Epithelial cell of proximal tubule (primary cell): ENCODE measurements at regions not wholly inside any gene's neighbourhood (a gene's known extent, or its start where the extent isn't known, plus 50 kb on each side); places are given as distances from the start of the nearest gene placed in this dataset.
"Not testable (repeated sequence)": the region's sequence is repeated elsewhere in the genome, so short reads cannot be mapped to it uniquely, and the experiment has no call there.

Experiments
- DNase-seq: peaks from one replicate; pipeline ENCODE4 v3.0.0-alpha.2; 2011; ENCODE audit warnings: low read depth
- H3K4me3 ChIP-seq: 2 replicates; pipeline ENCODE4 v1.5.1; 2011; ENCODE audit warnings: low read depth, mild to moderate bottlenecking, low read length
- CTCF ChIP-seq: conservative IDR thresholded peaks from 2 replicates; pipeline ENCODE4 v1.5.1; 2012; ENCODE audit warnings: low read depth, mild to moderate bottlenecking, low read length

GRCh38 chr4:131603705-131604104, 1545.4 kb upstream of the PCDH10 start:
- no peak for DNase-seq
- no peak for TF ChIP-seq CTCF
- H3K4me3 ChIP-seq: no peak overlapping the region

- H3K4me3 ChIP-seq: no peak overlapping the region
- TF ChIP-seq CTCF: no peak
- no peak for DNase-seq
Observed at GRCh38 chr4:131609039-131609438, 1540.1 kb upstream of the PCDH10 start.

GRCh38 chr4:131610517-131610916, 1538.6 kb upstream of the PCDH10 start:
- DNase-seq: peak; percentile 43
- H3K4me3 ChIP-seq: not testable (repeated sequence)

GRCh38 chr4:131613086-131613823, 1535.8 kb upstream of the PCDH10 start:
- no peak overlapping the region for H3K4me3 ChIP-seq
- TF ChIP-seq CTCF: no peak
- no peak for DNase-seq

GRCh38 chr4:131613824-131614216, 1535.3 kb upstream of the PCDH10 start:
- TF ChIP-seq CTCF: no peak
- no peak for DNase-seq
- no peak overlapping the region for H3K4me3 ChIP-seq

- TF ChIP-seq CTCF: no peak
- H3K4me3 ChIP-seq: no peak overlapping the region
- DNase-seq: no peak
Observed at GRCh38 chr4:131632877-131633276, 1516.2 kb upstream of the PCDH10 start.

- H3K4me3 ChIP-seq: no peak overlapping the region
- DNase-seq: no peak
- no peak for TF ChIP-seq CTCF
Observed at GRCh38 chr4:131635191-131635590, 1513.9 kb upstream of the PCDH10 start.
